Uterus (tissue), 3 donors: ENCODE measurements at regions not wholly inside any gene's neighbourhood (a gene's known extent, or its start where the extent isn't known, plus 50 kb on each side); places are given as distances from the start of the nearest gene placed in this dataset.

Experiments used
- DNase-seq, 2 donors: peaks; one replicate each; pipeline ENCODE4 v3.0.0-alpha.2; 2019 to 2020
- H3K27ac ChIP-seq, 2 donors: fragments of 200-600 bp; sonication (generic); 1 replicate in 1 of 2; 2 replicates in 1 of 2; pipeline ENCODE4 v1.5.1; 2016 to 2018
- H3K27me3 ChIP-seq, 2 donors: fragments of 200-600 bp; sonication (generic); one replicate each; pipeline ENCODE4 v1.5.1; 2018 to 2019; ENCODE audit warnings: control low read depth in 1 of 2
- H3K36me3 ChIP-seq, 2 donors: fragments of 200-600 bp; sonication (generic); one replicate each; pipeline ENCODE4 v1.5.1; 2019; ENCODE audit warnings: control low read depth in 1 of 2
- H3K4me1 ChIP-seq, 2 donors: fragments of 200-600 bp; sonication (generic); one replicate each; pipeline ENCODE4 v1.5.1; 2018 to 2019; ENCODE audit warnings: control low read depth in 1 of 2
- H3K4me3 ChIP-seq, 2 donors: fragments of 200-600 bp; sonication (generic); 1 replicate in 1 of 2; 2 replicates in 1 of 2; pipeline ENCODE4 v1.5.1; 2018 to 2019; ENCODE audit warnings: mild to moderate bottlenecking in 1 of 2
- H3K9me3 ChIP-seq, 2 donors: fragments of 200-600 bp; sonication (generic); one replicate each; pipeline ENCODE4 v1.5.1; 2019; ENCODE audit warnings: control low read depth in 1 of 2
- POLR2A ChIP-seq, 2 donors: fragments of 450-650 bp; IDR thresholded peaks; one replicate each; pipeline ENCODE4 v1.6.1; 2016; ENCODE audit warnings: antibody characterized with exemption in 2 of 2, mild to moderate bottlenecking in 1 of 2, moderate library complexity in 1 of 2
- intact Hi-C: fragments of 100-400 bp; cut with DNase I; formaldehyde crosslinking; loops from one replicate; pipeline ENCODE4 v1.15.1; 2023; ENCODE audit warnings: low total_unique reads
- TF ChIP-seq, protein P1 (sequence below), 4 experiments: fragments of 200-600 bp in 2 of 4; fragments of 450-650 bp in 2 of 4; sonication (generic) in 2 of 4; IDR thresholded peaks; one replicate each; pipeline ENCODE4 v1.5.1; 2016 to 2019; ENCODE audit warnings: antibody characterized with exemption in 4 of 4, mild to moderate bottlenecking in 2 of 4, moderate library complexity in 1 of 4
- donor health status: DM: yes; HTN: yes; CAD: no.

DNA sequence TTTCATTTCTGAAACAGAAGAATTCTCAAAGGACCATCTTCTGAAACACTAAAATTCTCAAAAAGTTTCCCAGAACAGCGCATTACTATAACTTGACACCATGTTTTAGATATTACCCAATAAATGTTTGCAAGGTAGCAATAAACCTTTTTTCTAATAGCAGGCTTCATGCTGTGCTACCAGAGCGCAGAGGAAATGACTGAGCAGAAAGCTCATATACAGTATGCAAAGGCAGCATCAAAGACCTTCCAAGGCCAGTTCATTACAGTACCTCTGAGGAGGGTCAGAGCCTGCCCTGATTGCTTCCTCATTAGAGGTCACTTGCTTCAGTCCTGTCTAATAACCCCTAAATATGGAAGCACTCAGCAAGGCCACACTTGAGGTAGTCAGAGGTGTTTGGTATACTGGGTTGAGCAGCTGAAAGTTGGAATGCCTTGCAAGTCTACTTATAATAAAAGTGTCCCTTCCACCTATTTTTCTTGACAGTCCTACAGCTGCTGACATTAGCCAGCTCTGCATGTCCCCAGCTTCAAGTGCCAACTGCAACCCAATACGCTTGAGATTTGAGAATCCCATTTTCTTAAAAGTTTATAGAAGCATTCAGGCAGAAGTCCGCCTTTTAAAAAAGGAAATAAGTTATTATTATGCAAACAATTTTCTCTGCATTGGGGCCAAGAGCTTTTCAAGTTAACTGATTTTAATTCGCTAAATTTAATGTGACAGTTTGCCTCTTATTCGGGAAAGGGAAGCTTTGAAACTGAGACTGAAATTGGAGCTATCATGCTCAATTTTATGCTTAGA is 207.2 kb downstream of the ZC3H11B start:
- H3K9me3 ChIP-seq: no peaks in the 10 kb centered on the region
- no peak overlapping the region for H3K27ac ChIP-seq
- TF ChIP-seq POLR2A (IDR thresholded peaks at IDR 0.05): no peak
- TF ChIP-seq, protein P1, sequence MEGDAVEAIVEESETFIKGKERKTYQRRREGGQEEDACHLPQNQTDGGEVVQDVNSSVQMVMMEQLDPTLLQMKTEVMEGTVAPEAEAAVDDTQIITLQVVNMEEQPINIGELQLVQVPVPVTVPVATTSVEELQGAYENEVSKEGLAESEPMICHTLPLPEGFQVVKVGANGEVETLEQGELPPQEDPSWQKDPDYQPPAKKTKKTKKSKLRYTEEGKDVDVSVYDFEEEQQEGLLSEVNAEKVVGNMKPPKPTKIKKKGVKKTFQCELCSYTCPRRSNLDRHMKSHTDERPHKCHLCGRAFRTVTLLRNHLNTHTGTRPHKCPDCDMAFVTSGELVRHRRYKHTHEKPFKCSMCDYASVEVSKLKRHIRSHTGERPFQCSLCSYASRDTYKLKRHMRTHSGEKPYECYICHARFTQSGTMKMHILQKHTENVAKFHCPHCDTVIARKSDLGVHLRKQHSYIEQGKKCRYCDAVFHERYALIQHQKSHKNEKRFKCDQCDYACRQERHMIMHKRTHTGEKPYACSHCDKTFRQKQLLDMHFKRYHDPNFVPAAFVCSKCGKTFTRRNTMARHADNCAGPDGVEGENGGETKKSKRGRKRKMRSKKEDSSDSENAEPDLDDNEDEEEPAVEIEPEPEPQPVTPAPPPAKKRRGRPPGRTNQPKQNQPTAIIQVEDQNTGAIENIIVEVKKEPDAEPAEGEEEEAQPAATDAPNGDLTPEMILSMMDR (IDR thresholded peaks at IDR 0.05): no peak
- H3K4me1 ChIP-seq: no peaks in the 10 kb centered on the region
- no peaks in the 10 kb centered on the region for H3K36me3 ChIP-seq
- no peak overlapping the region for H3K4me3 ChIP-seq
- DNase-seq: no peak
- intact Hi-C loops: no loop called here
- no peaks in the 10 kb centered on the region for H3K27me3 ChIP-seq

DNA sequence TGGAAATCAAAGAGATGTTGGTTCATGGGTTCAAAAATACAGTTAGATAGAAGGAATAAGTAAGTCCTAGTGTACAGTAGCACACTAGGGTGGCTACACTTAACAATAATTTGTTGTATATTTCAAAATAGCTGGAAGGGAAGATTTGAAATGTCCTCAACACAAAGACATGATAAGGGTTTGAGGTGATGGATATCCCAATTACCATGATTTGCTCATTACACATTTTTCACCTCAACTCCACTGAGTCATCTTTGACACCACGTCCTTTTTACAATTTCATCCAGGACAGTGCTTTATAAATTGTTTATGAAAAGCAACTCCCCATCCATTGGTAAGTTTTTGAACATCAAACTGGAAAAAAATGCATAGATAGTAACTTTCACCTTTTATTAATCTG is 208.3 kb downstream of the ZC3H11B start:
- Histone ChIP-seq H3K9me3 (no peaks in the 10 kb centered on the region), H3K27ac (no peak overlapping the region), H3K4me3 (no peak overlapping the region), H3K27me3 (no peaks in the 10 kb centered on the region), H3K4me1 (no peaks in the 10 kb centered on the region), H3K36me3 (no peaks in the 10 kb centered on the region)
- TF ChIP-seq POLR2A (IDR thresholded peaks at IDR 0.05): no peak
- TF ChIP-seq, protein P1 (IDR thresholded peaks at IDR 0.05): no peak
- DNase-seq: no peak
- intact Hi-C loops: no loop called here

DNA sequence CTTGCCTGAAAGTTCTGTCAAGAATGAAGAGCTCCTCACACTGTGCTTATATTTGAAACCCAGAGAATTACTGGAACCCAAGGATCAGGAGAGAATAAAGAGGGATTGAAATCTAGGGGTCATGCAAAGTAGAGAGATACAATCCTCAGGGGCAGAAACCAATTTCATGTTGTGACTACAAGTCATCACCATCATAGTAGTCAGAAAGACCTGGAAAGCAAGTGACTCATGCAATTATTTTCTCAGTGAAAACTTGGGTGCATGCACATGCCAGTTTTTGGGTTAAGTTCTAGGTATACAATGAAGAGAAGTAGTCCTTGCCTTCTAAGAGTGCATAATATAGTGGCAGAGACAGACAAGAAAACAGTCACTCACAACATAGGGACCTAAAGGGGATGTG is 210.0 kb downstream of the ZC3H11B start:
- no peak for DNase-seq
- no peaks in the 10 kb centered on the region for H3K36me3 ChIP-seq
- TF ChIP-seq, protein P1 (IDR thresholded peaks at IDR 0.05): no peak
- no peak for TF ChIP-seq POLR2A (IDR thresholded peaks at IDR 0.05)
- H3K27me3 ChIP-seq: no peaks in the 10 kb centered on the region
- intact Hi-C loops: no loop called here
- H3K9me3 ChIP-seq: no peaks in the 10 kb centered on the region
- H3K27ac ChIP-seq: no peak overlapping the region
- H3K4me1 ChIP-seq: no peaks in the 10 kb centered on the region
- H3K4me3 ChIP-seq: no peak overlapping the region

DNA sequence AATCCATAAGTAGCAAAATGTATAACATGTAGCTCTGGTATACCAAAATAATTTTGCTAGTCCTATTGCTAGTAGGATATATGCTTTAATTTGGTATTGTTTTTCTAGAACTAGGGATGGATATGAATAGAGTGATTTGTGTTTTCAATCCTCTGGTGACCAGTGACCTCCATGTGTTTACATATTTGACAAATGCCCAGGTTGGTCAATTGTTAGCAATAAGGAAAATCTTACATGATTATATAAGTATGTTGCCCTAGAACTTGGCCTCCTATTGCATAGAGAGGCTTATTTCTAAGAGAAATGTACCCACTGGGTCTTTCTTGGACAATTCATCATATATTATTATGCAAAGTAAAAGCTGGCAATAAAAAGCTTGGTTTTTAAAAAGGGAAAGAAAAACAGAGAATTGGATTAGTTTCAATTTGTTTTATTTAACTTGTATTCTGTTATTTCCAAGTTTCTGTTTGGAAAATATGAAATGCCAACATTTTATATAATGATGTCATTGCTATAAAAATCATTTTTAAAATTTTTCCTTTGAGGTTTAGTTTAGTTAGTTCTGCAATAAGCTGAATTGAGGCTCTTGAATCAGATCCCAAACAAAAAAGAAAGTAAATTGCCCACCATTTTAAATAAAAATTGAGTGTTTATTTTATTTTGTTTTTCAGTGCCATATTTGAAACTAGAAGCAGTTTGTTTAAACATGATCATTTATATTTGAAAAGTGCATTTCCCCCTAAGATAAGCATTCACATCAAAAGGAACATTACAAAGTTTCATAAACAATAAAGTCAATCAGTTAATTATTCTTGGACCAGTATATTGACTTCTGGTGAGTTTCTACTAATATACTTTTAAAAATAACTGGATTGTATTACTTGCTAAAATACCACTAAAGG is 210.9 kb downstream of the ZC3H11B start:
- H3K27ac ChIP-seq: no peak overlapping the region
- no peak for DNase-seq
- no peaks in the 10 kb centered on the region for H3K4me1 ChIP-seq
- TF ChIP-seq POLR2A (IDR thresholded peaks at IDR 0.05): no peak
- TF ChIP-seq, protein P1 (IDR thresholded peaks at IDR 0.05): no peak
- peaks cover 0 to 3% of the 10 kb centered on the region in 2 donors for H3K9me3 ChIP-seq
- intact Hi-C loops: no loop called here
- H3K36me3 ChIP-seq: no peaks in the 10 kb centered on the region
- no peaks in the 10 kb centered on the region for H3K27me3 ChIP-seq
- H3K4me3 ChIP-seq: no peak overlapping the region

DNA sequence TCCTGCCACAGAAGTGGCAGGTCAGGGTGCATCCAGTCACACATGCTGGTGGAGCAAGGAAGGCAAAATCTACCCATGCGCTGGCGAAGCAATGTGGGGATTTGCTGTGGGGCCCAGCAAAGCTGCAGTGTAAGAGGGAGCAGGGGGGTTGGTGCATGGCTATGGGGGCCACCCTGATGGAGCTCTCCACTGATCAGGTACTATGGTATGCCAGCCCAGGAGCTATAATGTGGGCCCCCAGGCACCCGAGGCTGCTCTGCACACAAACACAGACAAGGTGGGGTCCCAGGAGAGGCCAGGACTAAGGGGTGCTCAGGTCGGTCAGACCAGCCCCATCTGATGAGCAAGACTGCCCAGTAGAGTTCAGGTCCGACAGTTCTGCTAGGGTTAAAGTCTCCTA is 213.5 kb downstream of the ZC3H11B start:
- no peak for DNase-seq
- H3K4me1 ChIP-seq: no peaks in the 10 kb centered on the region
- H3K27me3 ChIP-seq: no peaks in the 10 kb centered on the region
- no peak for TF ChIP-seq POLR2A (IDR thresholded peaks at IDR 0.05)
- TF ChIP-seq, protein P1 (IDR thresholded peaks at IDR 0.05): no peak
- no peaks in the 10 kb centered on the region for H3K36me3 ChIP-seq
- peaks cover 0 to 9% of the 10 kb centered on the region in 2 donors for H3K9me3 ChIP-seq
- no peak overlapping the region for H3K4me3 ChIP-seq
- H3K27ac ChIP-seq: no peak overlapping the region
- intact Hi-C loops: no loop called here
